Adrenal gland (tissue), 5 donors: ENCODE measurements at regions not wholly inside any gene's neighbourhood (a gene's known extent, or its start where the extent isn't known, plus 50 kb on each side); places are given as distances from the start of the nearest gene placed in this dataset.

ENCODE experiments used
- POLR2A ChIP-seq, 2 donors: fragments of 450-650 bp; IDR thresholded peaks; one replicate each; pipeline ENCODE4 v1.6.1; 2017; ENCODE audit warnings: antibody characterized with exemption in 2 of 2, mild to moderate bottlenecking in 2 of 2, moderate library complexity in 1 of 2
- TF ChIP-seq, protein P1 (sequence below), 6 experiments: fragments of 450-650 bp in 4 of 6; fragments of 200-600 bp in 2 of 6; sonication (generic) in 1 of 6; IDR thresholded peaks; 1 replicate in 5 of 6; 2 replicates in 1 of 6; pipeline versions ENCODE4 v1.5.1 to v1.8.0; 2016 to 2021; ENCODE audit warnings: antibody characterized with exemption in 6 of 6, mild to moderate bottlenecking in 2 of 6, moderate library complexity in 1 of 6
- donor health status: DM: no; HTN: no; CAD: no.

DNA sequence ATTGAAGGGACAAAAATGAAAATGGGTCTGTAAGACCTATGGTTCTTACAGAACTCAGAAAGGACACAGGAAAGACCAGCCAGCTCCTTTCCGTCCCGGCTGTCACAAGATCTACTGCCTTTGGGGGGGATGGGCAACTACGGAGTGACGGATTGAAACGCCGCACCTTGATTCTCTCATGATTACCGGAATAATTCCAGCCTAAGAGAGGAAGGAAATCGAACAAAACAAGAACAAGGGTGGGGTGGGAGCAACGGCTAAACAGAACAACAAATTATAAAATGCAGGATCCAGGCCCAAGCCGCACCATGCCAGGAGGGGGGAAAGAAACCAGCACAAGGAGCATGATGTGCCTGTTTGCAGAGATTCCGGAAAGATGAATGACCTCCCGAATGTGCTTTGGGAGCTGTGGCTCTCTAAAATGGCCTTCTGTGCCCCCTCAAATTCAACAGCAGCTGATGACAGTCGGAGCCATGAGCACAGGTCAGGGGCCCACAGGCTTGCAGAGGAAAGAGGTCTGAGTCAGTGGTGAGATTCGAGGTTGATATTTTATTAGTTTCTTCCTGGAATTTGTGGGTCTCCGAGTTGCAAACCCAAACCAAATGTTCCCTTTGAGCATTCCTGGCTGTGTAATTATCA, 72.1 kb downstream of the SPRING1 start:
- TF ChIP-seq, protein P1, sequence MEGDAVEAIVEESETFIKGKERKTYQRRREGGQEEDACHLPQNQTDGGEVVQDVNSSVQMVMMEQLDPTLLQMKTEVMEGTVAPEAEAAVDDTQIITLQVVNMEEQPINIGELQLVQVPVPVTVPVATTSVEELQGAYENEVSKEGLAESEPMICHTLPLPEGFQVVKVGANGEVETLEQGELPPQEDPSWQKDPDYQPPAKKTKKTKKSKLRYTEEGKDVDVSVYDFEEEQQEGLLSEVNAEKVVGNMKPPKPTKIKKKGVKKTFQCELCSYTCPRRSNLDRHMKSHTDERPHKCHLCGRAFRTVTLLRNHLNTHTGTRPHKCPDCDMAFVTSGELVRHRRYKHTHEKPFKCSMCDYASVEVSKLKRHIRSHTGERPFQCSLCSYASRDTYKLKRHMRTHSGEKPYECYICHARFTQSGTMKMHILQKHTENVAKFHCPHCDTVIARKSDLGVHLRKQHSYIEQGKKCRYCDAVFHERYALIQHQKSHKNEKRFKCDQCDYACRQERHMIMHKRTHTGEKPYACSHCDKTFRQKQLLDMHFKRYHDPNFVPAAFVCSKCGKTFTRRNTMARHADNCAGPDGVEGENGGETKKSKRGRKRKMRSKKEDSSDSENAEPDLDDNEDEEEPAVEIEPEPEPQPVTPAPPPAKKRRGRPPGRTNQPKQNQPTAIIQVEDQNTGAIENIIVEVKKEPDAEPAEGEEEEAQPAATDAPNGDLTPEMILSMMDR (IDR thresholded peaks at IDR 0.05): no peak
- no peak for TF ChIP-seq POLR2A (IDR thresholded peaks at IDR 0.05)
